GM23338 (cell line): ENCODE measurements at regions not wholly inside any gene's neighbourhood (a gene's known extent, or its start where the extent isn't known, plus 50 kb on each side); places are given as distances from the start of the nearest gene placed in this dataset.

Experiments used
- ATAC-seq: fragments of 200-7000 bp; cut with Tn5 transposase; 3 replicates; pipeline ENCODE4 v1.9.1; 2020
- DNase-seq: peaks from one replicate; pipeline ENCODE4 v3.0.0-alpha.2; 2015; ENCODE audit warnings: low spot score
- H2AFZ ChIP-seq: fragments of 200-600 bp; sonication (generic); 2 replicates; pipeline ENCODE4 v1.8.0; 2016; ENCODE audit warnings: antibody characterized with exemption, mild to moderate bottlenecking, moderate library complexity
- H3F3A ChIP-seq: fragments of 200-600 bp; sonication (generic); replicated peaks from 2 replicates; pipeline ENCODE4 v1.8.0; 2017; ENCODE audit warnings: antibody characterized with exemption, mixed run types, low read depth
- H3K27ac ChIP-seq: fragments of 200-600 bp; sonication (generic); 2 replicates; pipeline ENCODE4 v1.6.1; 2016; ENCODE audit warnings: low read depth
- H3K27me3 ChIP-seq: fragments of 200-600 bp; sonication (generic); 2 replicates; pipeline ENCODE4 v1.8.0; 2016; ENCODE audit warnings: mild to moderate bottlenecking, mixed run types, moderate library complexity; ENCODE audit not compliant: insufficient read depth
- H3K36me3 ChIP-seq: fragments of 200-600 bp; sonication (generic); 2 replicates; pipeline ENCODE4 v1.8.0; 2016; ENCODE audit warnings: mild to moderate bottlenecking; ENCODE audit not compliant: insufficient read depth
- H3K4me1 ChIP-seq: fragments of 200-600 bp; sonication (generic); 2 replicates; pipeline ENCODE4 v1.8.0; 2016; ENCODE audit warnings: mild to moderate bottlenecking, moderate library complexity; ENCODE audit not compliant: insufficient read depth
- H3K4me2 ChIP-seq: fragments of 200-600 bp; sonication (generic); 2 replicates; pipeline ENCODE4 v1.7.1; 2017; ENCODE audit warnings: mixed run types
- H3K4me3 ChIP-seq: fragments of 200-600 bp; sonication (generic); 2 replicates; pipeline ENCODE4 v1.6.1; 2016; ENCODE audit warnings: mixed run types
- H3K79me2 ChIP-seq: fragments of 200-600 bp; sonication (generic); replicated peaks from 2 replicates; pipeline ENCODE4 v1.8.0; 2017; ENCODE audit warnings: mild to moderate bottlenecking; ENCODE audit not compliant: insufficient read depth
- H3K9me2 ChIP-seq: fragments of 200-600 bp; sonication (generic); 2 replicates; pipeline ENCODE4 v1.8.0; 2017; ENCODE audit not compliant: insufficient read depth
- H4K20me1 ChIP-seq: fragments of 200-600 bp; sonication (generic); replicated peaks from 2 replicates; pipeline ENCODE4 v1.8.0; 2017; ENCODE audit warnings: mild to moderate bottlenecking; ENCODE audit not compliant: insufficient read depth
- H3K27ac Mint-ChIP-seq: 2 replicates; pipeline ENCODE4 v1.8.0; 2020; ENCODE audit warnings: inconsistent platforms, mild to moderate bottlenecking, moderate library complexity, mixed read lengths
- H3K27me3 Mint-ChIP-seq: 3 replicates; pipeline ENCODE4 v1.8.0; 2022; ENCODE audit warnings: low read depth, mild to moderate bottlenecking, moderate library complexity, mixed read lengths, inconsistent platforms; ENCODE audit not compliant: insufficient read depth, poor library complexity
- H3K36me3 Mint-ChIP-seq: 3 replicates; pipeline ENCODE4 v1.8.0; 2021; ENCODE audit warnings: low read depth, mild to moderate bottlenecking, inconsistent platforms, moderate library complexity, mixed read lengths
- H3K4me1 Mint-ChIP-seq: 3 replicates; pipeline ENCODE4 v1.8.0; 2020; ENCODE audit warnings: mild to moderate bottlenecking, inconsistent platforms, mixed read lengths
- H3K4me3 Mint-ChIP-seq: 3 replicates; pipeline ENCODE4 v1.8.0; 2021; ENCODE audit warnings: moderate library complexity, mild to moderate bottlenecking, inconsistent platforms, mixed read lengths
- H3K9me3 Mint-ChIP-seq: 3 replicates; pipeline ENCODE4 v1.8.0; 2020; ENCODE audit warnings: moderate library complexity, mild to moderate bottlenecking, inconsistent platforms, mixed read lengths
- CTCF ChIP-seq, 2 experiments: fragments of 200-600 bp in 1 of 2; sonication (generic) in 1 of 2; conservative IDR thresholded peaks; 2 replicates each; pipeline versions ENCODE4 v1.5.1 to v1.6.1; 2016 to 2017; ENCODE audit warnings: antibody characterized with exemption in 2 of 2, low read depth in 2 of 2, mild to moderate bottlenecking in 2 of 2, moderate library complexity in 1 of 2
- EZH2 ChIP-seq: fragments of 200-600 bp; sonication (generic); IDR thresholded peaks from one replicate; pipeline ENCODE4 v1.8.0; 2017; ENCODE audit warnings: antibody characterized with exemption, mild to moderate bottlenecking, low read depth; ENCODE audit not compliant: unreplicated experiment
- EZH2phosphoT487 ChIP-seq: fragments of 200-600 bp; sonication (generic); IDR thresholded peaks from one replicate; pipeline ENCODE4 v1.8.1; 2018; ENCODE audit warnings: antibody characterized with exemption; ENCODE audit not compliant: unreplicated experiment
- JUNB ChIP-seq: IDR thresholded peaks from one replicate; pipeline ENCODE4 v1.6.1; 2016; ENCODE audit warnings: antibody characterized with exemption; ENCODE audit not compliant: unreplicated experiment
- NANOG ChIP-seq: IDR thresholded peaks from 2 replicates; pipeline ENCODE4 v1.6.1; 2016; ENCODE audit warnings: antibody characterized with exemption, borderline replicate concordance
- POLR2AphosphoS5 ChIP-seq: IDR thresholded peaks from 2 replicates; pipeline ENCODE4 v1.6.1; 2016; ENCODE audit warnings: antibody characterized with exemption, low read depth
- STAT1 ChIP-seq: IDR thresholded peaks from one replicate; pipeline ENCODE4 v1.6.1; 2016; ENCODE audit warnings: antibody characterized with exemption; ENCODE audit not compliant: unreplicated experiment
- ZNF462 ChIP-seq: fragments of 250-450 bp; sonication (Bioruptor Pico); IDR thresholded peaks from 2 replicates; pipeline ENCODE4 v1.5.0; 2020; ENCODE audit warnings: mild to moderate bottlenecking, moderate library complexity

DNA sequence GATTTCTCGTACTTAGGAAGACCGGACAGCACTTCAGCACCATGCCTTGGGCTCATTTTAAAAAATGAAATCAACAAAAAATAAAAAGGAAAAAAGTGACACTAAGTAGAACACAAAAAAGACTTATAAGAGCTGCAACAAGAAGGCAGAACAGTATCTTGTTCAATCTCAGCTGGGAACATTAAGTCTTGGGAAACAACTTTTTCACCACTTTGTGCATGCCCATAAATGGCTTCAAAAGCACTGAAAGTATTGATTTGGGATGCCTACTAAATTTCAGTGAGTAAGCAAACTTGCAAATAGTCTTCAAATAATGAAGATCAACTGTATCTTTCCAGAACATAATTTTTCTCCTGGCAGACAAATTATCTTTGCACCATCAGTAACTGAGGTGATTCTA lies 489.3 kb downstream of the NXPH1 start (continued):
- no peak for TF ChIP-seq ZNF462 (CRISPR knock-in tag)
- TF ChIP-seq JUNB: no peak

GRCh38 chr7:8923164-8923806 lies 489.9 kb downstream of the NXPH1 start:
- no peak for ATAC-seq
- H3K9me3 Mint-ChIP-seq: no peaks in the 10 kb centered on the region
- H3K27me3 ChIP-seq: no peaks in the 10 kb centered on the region
- no peaks in the 10 kb centered on the region for H3K36me3 Mint-ChIP-seq
- no peak overlapping the region for H3K4me2 ChIP-seq
- H3K4me1 Mint-ChIP-seq: peaks cover 19% of the 10 kb centered on the region
- no peaks in the 10 kb centered on the region for H3K36me3 ChIP-seq
- H3K27ac Mint-ChIP-seq: peak overlapping the region; percentile 52
- no peaks in the 10 kb centered on the region for H3K27me3 Mint-ChIP-seq
- no peak overlapping the region for H3K27ac ChIP-seq
- H3F3A ChIP-seq: no peaks in the 10 kb centered on the region
- no peak overlapping the region for H2AFZ ChIP-seq
- peaks cover 9% of the 10 kb centered on the region for H3K4me1 ChIP-seq
- no peak overlapping the region for H3K4me3 ChIP-seq
- H3K79me2 ChIP-seq: no peaks in the 10 kb centered on the region
- TF ChIP-seq JUNB: no peak
- TF ChIP-seq NANOG: no peak
- no peak for TF ChIP-seq EZH2
- TF ChIP-seq POLR2AphosphoS5: no peak
- no peak for TF ChIP-seq EZH2phosphoT487
- TF ChIP-seq CTCF (conservative IDR thresholded peaks at IDR 0.05; ENCODE audit: low read depth in 2 of 2): no peak
- TF ChIP-seq STAT1: no peak
- H4K20me1 ChIP-seq: no peaks in the 10 kb centered on the region
- DNase-seq: no peak
- H3K4me3 Mint-ChIP-seq: no peak overlapping the region
- H3K9me2 ChIP-seq: no peaks in the 10 kb centered on the region
